IMR-90 (cell line): ENCODE measurements at regions not wholly inside any gene's neighbourhood (a gene's known extent, or its start where the extent isn't known, plus 50 kb on each side); places are given as distances from the start of the nearest gene placed in this dataset.

Experiments
- ATAC-seq: fragments of 200-7000 bp; cut with Tn5 transposase; 2 replicates; pipeline ENCODE4 v1.9.1; 2020; ENCODE audit warnings: low read depth, mild to moderate bottlenecking, moderate library complexity
- BruUV-seq: library from RNA; stranded (reverse); fragments of 400-500 nt; replicated peaks from 2 replicates; lab custom pipeline; 2021; lab: Mats Ljungman, UMichigan
- CTCF ChIA-PET: fragments of 300-600 bp; formaldehyde crosslinking; extraction: SDS; loops from one replicate; lab custom pipeline; 2021; ENCODE audit warnings: antibody characterized with exemption; lab: Yijun Ruan, JAX
- POLR2A ChIA-PET: fragments of 300-600 bp; sonication (Branson Sonifier 250); formaldehyde crosslinking; loops from one replicate; lab custom pipeline; 2022; ENCODE audit warnings: antibody characterized with exemption; ENCODE audit not compliant: unreplicated experiment; lab: Charles Lee
- DNase-seq: peaks from one replicate; pipeline ENCODE4 v3.0.0; 2013
- H2AFZ ChIP-seq: replicated peaks from 2 replicates; pipeline ENCODE3; 2013; ENCODE audit warnings: low read length, mild to moderate bottlenecking; ENCODE audit not compliant: poor library complexity
- H2AK5ac ChIP-seq: 2 replicates; pipeline ENCODE4 v1.6.1; 2013; ENCODE audit warnings: low read depth, low read length, inconsistent platforms
- H2AK9ac ChIP-seq: replicated peaks from 2 replicates; pipeline ENCODE3; 2013; ENCODE audit warnings: mild to moderate bottlenecking, low read depth, low read length, moderate library complexity; ENCODE audit not compliant: poor library complexity
- H2BK120ac ChIP-seq: 2 replicates; pipeline ENCODE4 v1.6.1; 2013; ENCODE audit warnings: low read depth, low read length, inconsistent platforms
- H2BK15ac ChIP-seq: 3 replicates; pipeline ENCODE4 v1.6.1; 2013; ENCODE audit warnings: low read depth, low read length, inconsistent platforms
- H2BK20ac ChIP-seq: 2 replicates; pipeline ENCODE4 v1.6.1; 2013; ENCODE audit warnings: low read depth, mild to moderate bottlenecking, inconsistent platforms, low read length, moderate library complexity
- H2BK5ac ChIP-seq: 2 replicates; pipeline ENCODE4 v1.6.1; 2013; ENCODE audit warnings: mild to moderate bottlenecking, low read depth, low read length, inconsistent platforms; ENCODE audit not compliant: poor library complexity, severe bottlenecking
- H3K14ac ChIP-seq: replicated peaks from 2 replicates; pipeline ENCODE4 v1.6.1; 2013; ENCODE audit warnings: low read depth, low read length, inconsistent platforms
- H3K18ac ChIP-seq: 2 replicates; pipeline ENCODE4 v1.6.1; 2013; ENCODE audit warnings: low read depth, low read length, control low read depth
- H3K23ac ChIP-seq: 2 replicates; pipeline ENCODE4 v1.6.1; 2013; ENCODE audit warnings: low read depth, low read length, inconsistent platforms
- H3K27ac ChIP-seq: 2 replicates; pipeline ENCODE4 v1.5.1; 2013; ENCODE audit warnings: mild to moderate bottlenecking, control low read depth, low read length; ENCODE audit not compliant: insufficient read depth
- H3K27me3 ChIP-seq: 2 replicates; pipeline ENCODE4 v1.6.1; 2013; ENCODE audit warnings: low read length; ENCODE audit not compliant: control insufficient read depth, insufficient read depth
- H3K36me3 ChIP-seq: 2 replicates; pipeline ENCODE4 v1.6.1; 2013; ENCODE audit warnings: low read length, mixed read lengths; ENCODE audit not compliant: control insufficient read depth, insufficient read depth
- H3K4ac ChIP-seq: 2 replicates; pipeline ENCODE4 v1.6.1; 2013; ENCODE audit warnings: low read depth, low read length, inconsistent platforms
- H3K4me1 ChIP-seq: 2 replicates; pipeline ENCODE4 v1.6.1; 2013; ENCODE audit warnings: low read length, mixed read lengths; ENCODE audit not compliant: control insufficient read depth, insufficient read depth
- H3K4me2 ChIP-seq: 2 replicates; pipeline ENCODE4 v1.6.1; 2013; ENCODE audit warnings: low read depth, mild to moderate bottlenecking, control low read depth, low read length, moderate library complexity
- H3K4me3 ChIP-seq: 2 replicates; pipeline ENCODE4 v1.5.1; 2013; ENCODE audit warnings: low read depth, mild to moderate bottlenecking, control low read depth, low read length, moderate library complexity; ENCODE audit not compliant: insufficient read depth
- H3K56ac ChIP-seq: 2 replicates; pipeline ENCODE4 v1.6.1; 2013; ENCODE audit warnings: low read length, inconsistent platforms; ENCODE audit not compliant: insufficient read depth; ENCODE audit errors: extremely low read depth
- H3K79me1 ChIP-seq, 2 experiments: 2 replicates each; pipeline ENCODE4 v1.6.1; 2013; ENCODE audit warnings: low read length in 2 of 2, inconsistent platforms in 1 of 2, low read depth in 1 of 2
- H3K9ac ChIP-seq: 2 replicates; pipeline ENCODE4 v1.6.1; 2013; ENCODE audit warnings: low read depth, low read length, control low read depth
- H3K9me1 ChIP-seq: 2 replicates; pipeline ENCODE4 v1.6.1; 2013; ENCODE audit warnings: low read length, inconsistent platforms; ENCODE audit not compliant: insufficient read depth
- H3K9me3 ChIP-seq: 2 replicates; pipeline ENCODE4 v1.6.1; 2013; ENCODE audit warnings: low read length; ENCODE audit not compliant: control insufficient read depth, insufficient read depth
- H4K20me1 ChIP-seq: 2 replicates; pipeline ENCODE4 v1.6.1; 2013; ENCODE audit warnings: low read length, inconsistent platforms; ENCODE audit not compliant: insufficient read depth
- H4K5ac ChIP-seq: 2 replicates; pipeline ENCODE4 v1.6.1; 2013; ENCODE audit warnings: mild to moderate bottlenecking, low read depth, low read length, control low read depth
- H4K8ac ChIP-seq, 2 experiments: 2 replicates each; pipeline ENCODE4 v1.6.1; 2013; ENCODE audit warnings: low read depth in 2 of 2, low read length in 2 of 2, control low read depth in 1 of 2, inconsistent platforms in 1 of 2
- H4K91ac ChIP-seq: 2 replicates; pipeline ENCODE4 v1.6.1; 2013; ENCODE audit warnings: low read depth, low read length, inconsistent platforms; ENCODE audit not compliant: insufficient read depth
- BHLHE40 ChIP-seq: fragments of 150-350 bp; IDR thresholded peaks from 2 replicates; pipeline ENCODE4 v1.6.1; 2016; ENCODE audit warnings: mild to moderate bottlenecking, low read depth, low read length
- CEBPB ChIP-seq: IDR thresholded peaks from 2 replicates; pipeline ENCODE4 v1.6.1; 2012; ENCODE audit warnings: low read depth, low read length, improper control_type of control experiment
- MXI1 ChIP-seq: IDR thresholded peaks from 2 replicates; pipeline ENCODE4 v1.6.1; 2012; ENCODE audit warnings: low read depth, mild to moderate bottlenecking, low read length, moderate library complexity, borderline replicate concordance
- NFE2L2 ChIP-seq: fragments of 150-350 bp; IDR thresholded peaks from 2 replicates; pipeline ENCODE4 v1.6.1; 2016; ENCODE audit warnings: low read depth, mild to moderate bottlenecking, low read length
- RAD21 ChIP-seq: IDR thresholded peaks from 2 replicates; pipeline ENCODE4 v1.6.1; 2012; ENCODE audit warnings: low read length, improper control_type of control experiment
- RCOR1 ChIP-seq: IDR thresholded peaks from 2 replicates; pipeline ENCODE4 v1.6.1; 2012; ENCODE audit warnings: mild to moderate bottlenecking, low read length, improper control_type of control experiment; ENCODE audit not compliant: insufficient replicate concordance
- WGBS, 2 experiments: methylation state at CpG; one replicate each; pipeline versions ENCODE4 v1.1.5 to v1.1.7; 2013; ENCODE audit warnings: missing lambda C conversion rate in 2 of 2; ENCODE audit not compliant: insufficient read length in 1 of 2; ENCODE audit errors: extremely low coverage in 2 of 2; 5-methylcytosine and 5-hydroxymethylcytosine counted together
- dilution Hi-C: fragments of 300-500 bp; cut with HindIII; formaldehyde crosslinking; loops from one replicate; pipeline ENCODE4 v1.14.3; 2018; ENCODE audit warnings: low sequenced_read_pairs; ENCODE audit not compliant: unreplicated experiment
- in situ Hi-C: fragments of 300-500 bp; cut with MboI; formaldehyde crosslinking; loops from 3 replicates; pipeline ENCODE4 v1.14.3; 2019; ENCODE audit warnings: low sequenced_read_pairs, inconsistent platforms, mixed read lengths
- intact Hi-C: fragments of 100-400 bp; cut with micrococcal nuclease; formaldehyde crosslinking; loops from 2 replicates; pipeline ENCODE4 v1.10.0; 2022

GRCh38 chr17:77364381-77364911, 223.7 kb downstream of the SEC14L1 start:
- H3K56ac ChIP-seq: no peak overlapping the region
- H3K23ac ChIP-seq: no peak overlapping the region
- DNase-seq (no peak), ATAC-seq (no peak)
- peak overlapping the region; percentile 73 for H2BK5ac ChIP-seq
- peak overlapping the region; percentile 99; the same call in 1 of the 3 replicates for H2BK15ac ChIP-seq
- intact Hi-C loops (loop anchor here (5.0 kb wide), 1 partner anchor 378 kb away; no protein-coding TSS in a partner anchor), in situ Hi-C loops (no loop called here), dilution Hi-C loops (no loop called here)
- peak overlapping the region; percentile 100 for H3K4ac ChIP-seq
- H4K8ac ChIP-seq: peak overlapping the region; percentile 95 to 98; a peak in 2 of 4 replicates
- no TSS peak for BruUV-seq
- peaks cover 40% of the 10 kb centered on the region for H3K4me1 ChIP-seq
- WGBS, 2 experiments: 93% methylated on average over 3 of the region's 10 CpGs; no CpG with 5 or more reads in 1 of the 2 experiments
- H3K79me1 ChIP-seq: peaks cover 31 to 88% of the 10 kb centered on the region in 2 experiments
- no peaks in the 10 kb centered on the region for H3K9me3 ChIP-seq
- peak overlapping the region; percentile 65 for H2AK9ac ChIP-seq
- no peak overlapping the region for H3K4me3 ChIP-seq
- H4K5ac ChIP-seq: no peak overlapping the region
- H2AFZ ChIP-seq: no peak overlapping the region
- H4K20me1 ChIP-seq: peaks cover 14% of the 10 kb centered on the region
- no peak overlapping the region for H3K18ac ChIP-seq
- no peak for TF ChIP-seq MXI1
- TF ChIP-seq RAD21: no peak
- no peak for TF ChIP-seq RCOR1
- TF ChIP-seq NFE2L2: no peak
- no peak for TF ChIP-seq CEBPB
- no peak for TF ChIP-seq BHLHE40
- H3K9me1 ChIP-seq: peaks cover 38% of the 10 kb centered on the region
- POLR2A ChIA-PET: interaction anchor here (0.6 kb wide), 1 partner anchor 17 kb away, joined by 4 read pairs; no protein-coding TSS in a partner anchor
- peak overlapping the region; percentile 99 for H2BK20ac ChIP-seq
- peak overlapping the region; percentile 56 for H2AK5ac ChIP-seq
- no peak overlapping the region for H3K9ac ChIP-seq
- H2BK120ac ChIP-seq: peak overlapping the region; percentile 100
- peak overlapping the region; percentile 48; the same call in 1 of the 2 replicates for H3K14ac ChIP-seq
- H3K27me3 ChIP-seq: no peaks in the 10 kb centered on the region
- no peak overlapping the region for H3K4me2 ChIP-seq
- peak overlapping the region; percentile 100 for H4K91ac ChIP-seq
- CTCF ChIA-PET: no interaction called here
- peak overlapping the region; percentile 10; the same call in 1 of the 2 replicates for H3K27ac ChIP-seq
- no peaks in the 10 kb centered on the region for H3K36me3 ChIP-seq
